GM21528 (cell line): ENCODE measurements at regions not wholly inside any gene's neighbourhood (a gene's known extent, or its start where the extent isn't known, plus 50 kb on each side); places are given as distances from the start of the nearest gene placed in this dataset.

ENCODE experiments used
- ATAC-seq: cut with Tn5 transposase; IDR thresholded peaks from one replicate; pipeline ENCODE4 v1.9.1; 2021; ENCODE audit warnings: mild to moderate bottlenecking, moderate library complexity; ENCODE audit not compliant: unreplicated experiment, low FRiP score

- ATAC-seq: no peak
These were observed 586.7 kb downstream of the GBA3 start for GRCh38 chr4:23279377-23279986.

GRCh38 chr4:23278845-23279244 lies 586.1 kb downstream of the GBA3 start:
- ATAC-seq: no peak

- ATAC-seq: no peak
These were observed 583.3 kb downstream of the GBA3 start for GRCh38 chr4:23276076-23276475.

- ATAC-seq: no peak
These were observed 576.8 kb downstream of the GBA3 start for GRCh38 chr4:23269566-23269965.

GRCh38 chr4:23268072-23268771 lies 575.5 kb downstream of the GBA3 start:
- no peak for ATAC-seq

DNA sequence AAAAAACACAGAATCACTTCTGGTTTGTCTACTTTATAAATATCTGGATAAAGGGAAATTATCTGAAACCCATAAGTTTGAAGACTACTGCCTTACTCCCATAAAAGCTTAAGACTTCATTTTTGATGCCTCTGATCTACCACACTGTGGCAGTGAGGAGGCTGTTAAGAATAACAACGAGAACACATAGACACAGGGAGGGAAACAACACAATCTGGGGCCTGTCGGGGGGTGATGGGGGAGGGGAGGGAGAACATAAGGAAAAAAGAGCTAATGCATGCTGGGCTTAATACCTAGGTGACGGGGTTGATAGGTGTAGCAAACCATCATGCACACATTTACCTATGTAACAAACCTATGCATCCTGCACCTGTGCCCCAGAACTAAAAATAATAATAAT lies 573.7 kb downstream of the GBA3 start:
- no peak for ATAC-seq

GRCh38 chr4:23260511-23260910 lies 567.8 kb downstream of the GBA3 start:
- ATAC-seq: no peak

DNA sequence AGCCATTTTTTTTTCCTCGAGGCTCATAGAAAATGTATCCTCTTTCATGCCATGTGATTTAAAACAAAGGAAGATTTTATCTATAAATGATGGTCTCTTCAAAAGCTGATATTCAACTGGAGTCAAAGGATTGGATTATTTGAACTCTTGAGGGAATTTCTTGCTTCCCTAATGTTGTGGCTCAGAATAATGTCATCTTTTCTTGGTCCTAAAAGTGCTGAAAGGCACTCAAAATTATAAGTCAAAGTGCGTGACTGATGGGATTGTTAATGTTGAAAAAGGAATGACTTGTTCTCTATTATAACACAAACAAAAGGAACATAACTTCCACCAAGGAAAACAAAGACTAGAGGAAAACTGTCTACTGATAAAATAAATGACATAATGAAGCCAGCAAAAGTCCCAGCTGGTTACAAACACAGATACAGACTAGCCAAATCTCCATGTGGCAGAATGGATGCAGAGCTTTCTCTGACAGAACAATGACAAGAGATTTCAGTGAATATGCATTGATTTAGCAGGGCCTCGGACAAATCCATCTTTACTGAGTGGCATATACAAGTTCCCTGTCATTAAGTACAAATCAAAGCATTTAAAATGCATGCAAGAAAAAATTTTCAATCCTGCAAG lies 552.6 kb downstream of the GBA3 start:
- no peak for ATAC-seq

- no peak for ATAC-seq
These were observed 550.2 kb downstream of the GBA3 start for GRCh38 chr4:23242962-23243361.

GRCh38 chr4:23241408-23241807 lies 548.7 kb downstream of the GBA3 start:
- ATAC-seq: no peak

DNA sequence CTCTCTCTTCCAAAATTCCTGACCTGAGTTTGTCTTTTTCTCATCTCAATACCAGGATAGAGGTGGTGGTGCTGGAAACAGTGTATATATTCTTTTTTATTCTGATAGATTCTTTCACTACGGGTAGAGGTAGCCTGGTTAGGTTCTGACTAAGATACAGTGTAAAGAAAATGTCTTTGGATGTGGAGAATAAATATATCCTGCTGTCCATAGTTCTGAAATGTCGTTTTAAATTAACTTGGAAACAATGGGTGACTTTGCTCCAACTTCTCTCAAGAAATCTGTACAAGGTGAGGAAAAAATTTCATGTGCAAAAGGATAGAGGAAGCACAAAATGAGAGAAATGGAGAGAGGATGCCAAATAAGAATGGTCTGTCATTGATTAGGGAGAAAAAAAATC lies 546.1 kb downstream of the GBA3 start:
- no peak for ATAC-seq

GRCh38 chr4:23237771-23238170 lies 545.0 kb downstream of the GBA3 start:
- no peak for ATAC-seq

DNA sequence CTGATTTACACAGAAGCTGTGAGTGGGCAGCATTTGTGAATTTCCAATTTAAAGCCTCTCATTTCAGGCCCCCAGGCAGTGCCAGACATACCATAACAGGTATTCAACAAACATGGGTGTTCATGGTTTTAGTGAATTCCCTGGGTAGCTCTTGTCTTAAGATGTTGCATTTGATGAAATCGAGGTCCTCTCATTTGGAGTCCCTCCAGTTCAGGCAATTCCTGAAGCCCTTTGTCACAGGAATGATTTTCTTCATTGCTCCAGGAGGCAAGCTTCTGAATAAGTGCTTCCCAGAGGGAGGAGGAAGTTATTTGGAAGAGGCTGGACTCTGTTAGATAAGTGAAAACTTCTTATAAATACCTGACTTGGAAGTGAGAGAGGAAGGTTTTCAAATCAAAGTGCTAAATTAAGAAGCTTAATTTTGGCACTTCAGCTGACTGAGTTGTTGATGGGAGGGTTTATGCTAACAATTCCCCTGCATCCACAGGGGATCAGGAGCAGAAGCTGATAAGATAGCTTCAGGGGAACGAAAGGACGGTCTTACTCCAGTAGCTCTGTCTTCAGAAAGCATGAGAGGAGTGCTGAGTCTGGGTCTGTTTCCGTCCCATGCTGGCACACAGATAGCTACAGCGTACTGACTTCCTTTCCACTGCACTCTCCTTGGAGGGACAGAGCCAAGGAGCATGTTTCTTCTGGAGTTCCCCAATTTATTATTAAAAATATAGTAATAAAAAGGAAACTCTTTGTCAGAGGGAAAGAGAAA lies 543.1 kb downstream of the GBA3 start:
- ATAC-seq: no peak

- ATAC-seq: no peak
These were observed 542.0 kb downstream of the GBA3 start for GRCh38 chr4:23234716-23235115.

GRCh38 chr4:23234018-23234417 lies 541.3 kb downstream of the GBA3 start:
- ATAC-seq: no peak

- ATAC-seq: no peak
These were observed 540.9 kb downstream of the GBA3 start for GRCh38 chr4:23233596-23233995.

DNA sequence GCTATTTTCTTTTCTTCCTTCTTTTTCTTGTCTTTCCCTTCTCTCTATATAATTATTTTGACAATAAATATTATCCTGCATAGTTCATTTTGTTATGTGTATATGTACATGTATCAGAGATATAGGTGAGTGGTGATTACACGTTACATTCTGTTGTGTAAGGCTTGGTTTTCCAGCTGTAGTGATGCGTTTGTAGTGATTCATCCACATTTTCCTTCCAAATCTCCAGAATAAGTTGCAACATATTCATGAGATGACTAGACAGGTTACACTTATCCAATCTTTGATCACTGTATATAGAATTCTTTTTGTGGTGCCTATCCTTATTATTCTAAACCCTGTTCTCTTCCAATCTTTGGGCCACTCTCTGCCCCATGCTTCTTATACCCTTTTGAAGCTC lies 540.2 kb downstream of the GBA3 start:
- ATAC-seq: no peak

DNA sequence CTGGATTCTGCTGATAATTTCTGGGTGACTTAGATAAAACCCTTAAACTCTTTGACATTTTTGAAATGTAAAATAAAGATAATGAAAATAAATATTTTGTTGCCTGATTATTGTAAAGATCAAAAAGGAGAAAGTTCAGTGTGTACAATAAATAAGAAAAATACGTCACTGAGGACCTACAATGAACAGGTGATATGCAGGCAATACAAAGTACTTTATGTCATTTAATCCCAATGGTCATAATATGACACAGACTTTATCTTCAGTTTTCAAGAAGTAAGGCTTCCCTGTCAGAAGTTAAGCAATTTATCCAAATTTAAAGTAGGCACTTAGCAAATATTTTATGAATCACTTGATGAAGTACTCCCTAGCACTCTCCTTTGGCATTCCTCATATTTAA lies 532.8 kb downstream of the GBA3 start:
- ATAC-seq: no peak

DNA sequence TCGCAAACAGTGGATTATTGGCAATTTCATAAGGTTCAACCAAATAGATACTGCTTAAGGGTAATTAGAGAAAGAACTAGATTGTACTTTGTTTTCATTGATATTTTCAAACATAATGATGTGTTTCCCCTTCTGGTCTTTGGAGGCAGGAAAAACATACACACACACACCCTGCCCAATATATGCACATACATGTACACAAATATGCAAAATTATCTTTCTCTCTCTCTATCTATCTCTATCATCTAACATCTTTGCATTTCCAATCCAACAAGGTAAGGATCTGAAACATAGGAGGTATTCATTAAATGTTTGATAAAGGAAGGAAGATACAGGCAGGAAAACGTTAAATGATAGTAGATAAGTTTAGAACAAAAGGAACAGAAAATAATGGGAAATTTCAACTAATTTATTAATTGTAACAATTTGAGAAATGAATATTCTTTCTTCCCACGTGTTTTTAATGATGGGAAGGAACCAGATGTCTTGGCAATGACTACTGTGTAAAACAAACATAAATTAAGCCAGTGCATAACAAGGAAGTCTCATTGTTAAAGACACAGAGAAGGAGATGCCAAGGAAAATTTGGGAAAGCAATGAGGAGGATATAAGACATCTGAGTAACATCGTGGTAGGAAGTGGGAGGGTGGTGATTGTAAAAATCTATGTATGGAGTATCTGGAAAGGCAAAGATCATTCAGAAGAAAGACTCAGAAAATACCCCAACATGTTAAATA lies 532.1 kb downstream of the GBA3 start:
- no peak for ATAC-seq

DNA sequence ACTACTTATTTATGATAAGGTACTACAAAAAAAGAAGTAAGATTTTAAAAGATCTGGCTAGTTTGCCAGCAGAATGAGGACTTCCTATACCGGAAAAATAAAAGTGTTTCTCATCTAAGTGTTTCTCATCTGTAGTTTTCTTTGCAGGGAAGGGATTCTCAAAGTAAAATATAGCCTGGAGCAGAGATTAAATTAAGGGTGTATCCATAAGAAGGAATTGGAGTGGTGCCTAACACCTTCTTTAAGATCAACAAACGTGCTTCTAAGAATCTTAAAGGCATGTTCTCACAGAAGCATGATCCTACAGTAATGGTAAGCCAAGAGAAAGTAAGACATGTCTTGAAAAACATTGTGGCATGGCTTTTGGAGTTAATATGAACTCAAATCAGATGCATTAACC lies 528.2 kb downstream of the GBA3 start:
- ATAC-seq: no peak
